H1 (cell line): ENCODE measurements at regions not wholly inside any gene's neighbourhood (a gene's known extent, or its start where the extent isn't known, plus 50 kb on each side); places are given as distances from the start of the nearest gene placed in this dataset.

Source experiments
- TAF7 ChIP-seq: optimal IDR thresholded peaks from 2 replicates; pipeline ENCODE3; 2011; ENCODE audit warnings: low read depth, mild to moderate bottlenecking, inconsistent platforms, low read length, moderate library complexity, borderline replicate concordance

GRCh38 chr6:139602577-139602976, 228.1 kb upstream of the CITED2 start (continued):
- no peak for TF ChIP-seq TAF7
